ENCODE measurements at regions not wholly inside any gene's neighbourhood (a gene's known extent, or its start where the extent isn't known, plus 50 kb on each side); places are given as distances from the start of the nearest gene placed in this dataset.

- WGBS, 5 donors: 55 to 82% (median 69%) methylated on average over 3 of the region's 3 CpGs
- Histone ChIP-seq H3K36me3 (no peaks in the 10 kb centered on the region), H3K4me1 (peaks cover 6 to 41% (median 28%) of the 10 kb centered on the region in 4 donors), H3K27me3 (peaks cover 0 to 15% (median 0%) of the 10 kb centered on the region in 3 donors), H3K27ac (no peak overlapping the region), H3K9me3 (no peaks in the 10 kb centered on the region), H3K4me3 (no peak overlapping the region)
- intact Hi-C loops (cut with DNase I; ENCODE audit: low total_unique reads): loop anchor here (10.0 kb wide), 2 partner anchors 576 to 856 kb away; no protein-coding TSS in a partner anchor
- TF ChIP-seq POLR2AphosphoS5 (IDR thresholded peaks at IDR 0.05): no peak
- no peak for TF ChIP-seq CTCF (IDR thresholded peaks at IDR 0.05)
- no peak for TF ChIP-seq POLR2A (IDR thresholded peaks at IDR 0.05)
- no peak for TF ChIP-seq EP300 (IDR thresholded peaks at IDR 0.05)
- DNase-seq: no peak
Measured at GRCh38 chr13:99659226-99659625, 158.0 kb downstream of the TM9SF2 start.

DNA sequence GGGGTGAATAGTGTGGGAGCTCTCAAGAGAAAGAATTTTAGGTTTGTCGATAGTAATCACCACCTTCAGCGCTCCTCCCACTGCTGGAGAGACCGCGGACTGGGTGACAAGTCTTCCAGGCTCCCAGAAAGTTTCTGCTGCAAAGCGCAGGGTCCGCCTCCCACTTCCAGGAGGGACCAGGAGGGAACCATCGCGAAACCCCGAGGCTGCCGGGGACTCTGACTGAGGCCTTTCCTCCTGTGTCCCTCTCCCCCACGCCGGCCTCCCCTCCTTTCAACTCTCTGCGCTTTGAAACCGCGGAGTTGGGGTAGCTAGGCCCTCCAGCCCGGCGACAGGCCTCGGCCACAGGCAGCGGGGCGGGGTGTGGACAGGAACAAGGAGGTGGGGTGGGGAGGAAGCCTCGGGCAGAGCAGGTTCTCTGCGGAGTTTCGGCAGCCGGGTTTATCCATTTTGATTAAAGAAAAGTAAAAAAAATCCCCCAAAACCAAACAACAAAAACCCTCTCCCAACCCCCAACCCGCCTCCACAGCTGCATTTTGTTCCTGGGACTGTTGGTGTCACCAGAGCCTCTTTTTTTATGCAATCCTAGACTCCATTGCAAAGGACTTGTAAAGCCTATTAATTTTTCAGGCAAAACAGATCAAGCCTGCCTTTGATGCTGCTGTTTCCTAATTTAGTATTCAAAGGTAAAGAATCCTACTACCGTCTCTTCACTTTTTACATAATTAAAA is 157.2 kb downstream of the TM9SF2 start:
- Histone ChIP-seq H3K27me3 (peaks cover 0 to 12% (median 0%) of the 10 kb centered on the region in 3 donors), H3K4me1 (peaks cover 6 to 41% (median 28%) of the 10 kb centered on the region in 4 donors), H3K4me3 (peak overlapping the region; percentile 54 to 67 (median 60)), H3K9me3 (no peaks in the 10 kb centered on the region), H3K36me3 (no peaks in the 10 kb centered on the region), H3K27ac (peak overlapping the region; percentile 82 to 88 (median 86))
- WGBS, 5 donors: 1 to 7% (median 2%) methylated on average over 20 to 26 of the region's 26 CpGs
- peak in 2 of 7 experiments; percentile 16 to 33 for TF ChIP-seq CTCF (IDR thresholded peaks at IDR 0.05)
- TF ChIP-seq EP300 (IDR thresholded peaks at IDR 0.05): no peak
- intact Hi-C loops (cut with DNase I; ENCODE audit: low total_unique reads): loop anchor here (10.0 kb wide), 2 partner anchors 576 to 856 kb away; no protein-coding TSS in a partner anchor
- peak; percentile 65 to 85 for DNase-seq

- Histone ChIP-seq H3K4me1 (peaks cover 6 to 41% (median 28%) of the 10 kb centered on the region in 4 donors), H3K27me3 (peaks cover 0 to 8% (median 0%) of the 10 kb centered on the region in 3 donors), H3K4me3 (peak overlapping the region; percentile 54 to 67 (median 60)), H3K36me3 (no peaks in the 10 kb centered on the region), H3K27ac (peak overlapping the region; percentile 82 to 88 (median 86)), H3K9me3 (no peaks in the 10 kb centered on the region)
- 7 to 20% (median 13%) methylated on average over 26 to 29 of the region's 29 CpGs for WGBS, 5 donors
- DNase-seq: peak; percentile 49 to 61
- TF ChIP-seq CTCF (IDR thresholded peaks at IDR 0.05) (peak in 1 of 7 experiments; percentile 15), POLR2A (IDR thresholded peaks at IDR 0.05) (no peak)
- intact Hi-C loops (cut with DNase I; ENCODE audit: low total_unique reads): loop anchor here (10.0 kb wide), 2 partner anchors 577 to 857 kb away; no protein-coding TSS in a partner anchor
Measured at GRCh38 chr13:99657848-99658260, 156.6 kb downstream of the TM9SF2 start.

DNA sequence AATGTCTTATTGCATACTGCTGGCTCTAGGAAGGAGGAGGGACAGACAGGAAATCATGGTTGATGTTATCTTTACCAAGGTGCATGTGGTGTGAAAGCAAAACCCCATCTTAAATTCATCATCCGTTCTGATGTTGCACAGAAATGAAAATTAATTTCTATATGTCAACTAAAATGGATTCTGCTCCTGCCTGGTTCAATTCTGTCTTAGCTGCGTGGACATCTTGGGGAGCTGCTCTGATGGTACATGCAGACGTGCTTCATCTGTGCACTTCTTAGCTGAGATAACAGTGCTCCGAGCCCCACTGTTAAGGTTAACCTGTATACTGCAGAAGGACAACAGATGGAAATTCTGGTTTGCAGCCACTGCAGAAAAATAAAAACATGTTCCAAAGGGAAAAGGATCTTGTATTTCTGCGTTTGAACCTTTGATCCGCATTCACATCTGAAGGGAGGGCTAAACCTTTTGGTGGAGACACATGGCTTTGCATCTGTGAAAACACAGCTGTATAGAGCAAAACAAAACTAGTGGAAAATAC is 155.6 kb downstream of the TM9SF2 start:
- Histone ChIP-seq H3K27me3 (peaks cover 0 to 8% (median 0%) of the 10 kb centered on the region in 3 donors), H3K4me3 (no peak overlapping the region), H3K4me1 (peaks cover 6 to 41% (median 28%) of the 10 kb centered on the region in 4 donors), H3K36me3 (no peaks in the 10 kb centered on the region), H3K9me3 (no peaks in the 10 kb centered on the region), H3K27ac (no peak overlapping the region)
- TF ChIP-seq POLR2A (IDR thresholded peaks at IDR 0.05): no peak
- TF ChIP-seq CTCF (IDR thresholded peaks at IDR 0.05): no peak
- no peak for TF ChIP-seq POLR2AphosphoS5 (IDR thresholded peaks at IDR 0.05)
- TF ChIP-seq EP300 (IDR thresholded peaks at IDR 0.05): no peak
- 81 to 86% (median 82%) methylated on average over 6 of the region's 6 CpGs for WGBS, 5 donors
- intact Hi-C loops (cut with DNase I; ENCODE audit: low total_unique reads): loop anchor here (10.0 kb wide), 2 partner anchors 578 to 858 kb away; no protein-coding TSS in a partner anchor
- peak in 1 of 2 donors; percentile 16 for DNase-seq
